NOMO-1 treated with DMSO at 0.1 percent for 48 hours (cell line): ENCODE measurements at regions not wholly inside any gene's neighbourhood (a gene's known extent, or its start where the extent isn't known, plus 50 kb on each side); places are given as distances from the start of the nearest gene placed in this dataset.
A peak's percentile ranks its signal among the peaks of the same experiment; 100 is the strongest.

Source experiments
- DNase-seq: peaks from one replicate; lab custom pipeline; 2025; ENCODE audit not compliant: unreplicated experiment; lab: John Stamatoyannopoulos, UW

DNA sequence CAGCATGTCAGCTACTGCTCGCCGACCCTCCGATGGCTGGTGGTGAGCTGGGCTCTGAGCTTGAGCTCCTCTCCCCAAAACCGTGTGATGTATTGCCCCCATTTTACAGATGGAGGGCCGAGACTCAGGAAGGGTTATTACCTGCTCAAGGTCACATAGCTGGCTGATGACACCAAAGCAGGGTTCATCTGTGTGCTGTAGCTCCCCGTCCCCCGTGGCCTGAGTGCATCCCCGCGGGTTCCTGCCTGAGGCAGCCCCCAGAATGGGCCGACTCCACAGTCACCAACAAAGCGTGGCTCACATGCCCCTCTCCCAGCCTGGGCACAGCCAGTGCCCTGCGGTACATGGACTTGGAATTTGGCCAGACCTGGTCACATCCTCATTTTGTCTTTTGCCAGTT lies 198.6 kb downstream of the TFCP2L1 start:
- no peak for DNase-seq

DNA sequence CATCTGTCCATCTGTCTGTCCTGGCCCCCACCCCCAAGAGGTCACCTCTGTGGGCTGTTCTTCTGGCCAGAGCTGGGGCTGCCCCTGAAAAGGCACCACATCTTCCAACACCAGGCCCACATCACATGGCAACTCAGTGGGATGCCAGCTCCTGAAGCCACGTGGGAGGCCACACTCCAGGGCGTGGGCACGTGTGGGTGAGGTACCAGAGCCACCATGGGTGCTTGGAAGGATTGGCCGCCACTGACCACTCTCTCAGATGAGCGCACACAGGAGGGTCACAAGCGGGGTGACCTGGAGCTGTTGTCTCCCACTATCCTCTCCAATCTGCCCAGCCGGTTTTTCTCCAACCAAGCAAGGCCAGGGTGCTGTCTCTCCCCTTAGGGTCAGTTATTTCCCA lies 197.9 kb downstream of the TFCP2L1 start:
- no peak for DNase-seq

DNA sequence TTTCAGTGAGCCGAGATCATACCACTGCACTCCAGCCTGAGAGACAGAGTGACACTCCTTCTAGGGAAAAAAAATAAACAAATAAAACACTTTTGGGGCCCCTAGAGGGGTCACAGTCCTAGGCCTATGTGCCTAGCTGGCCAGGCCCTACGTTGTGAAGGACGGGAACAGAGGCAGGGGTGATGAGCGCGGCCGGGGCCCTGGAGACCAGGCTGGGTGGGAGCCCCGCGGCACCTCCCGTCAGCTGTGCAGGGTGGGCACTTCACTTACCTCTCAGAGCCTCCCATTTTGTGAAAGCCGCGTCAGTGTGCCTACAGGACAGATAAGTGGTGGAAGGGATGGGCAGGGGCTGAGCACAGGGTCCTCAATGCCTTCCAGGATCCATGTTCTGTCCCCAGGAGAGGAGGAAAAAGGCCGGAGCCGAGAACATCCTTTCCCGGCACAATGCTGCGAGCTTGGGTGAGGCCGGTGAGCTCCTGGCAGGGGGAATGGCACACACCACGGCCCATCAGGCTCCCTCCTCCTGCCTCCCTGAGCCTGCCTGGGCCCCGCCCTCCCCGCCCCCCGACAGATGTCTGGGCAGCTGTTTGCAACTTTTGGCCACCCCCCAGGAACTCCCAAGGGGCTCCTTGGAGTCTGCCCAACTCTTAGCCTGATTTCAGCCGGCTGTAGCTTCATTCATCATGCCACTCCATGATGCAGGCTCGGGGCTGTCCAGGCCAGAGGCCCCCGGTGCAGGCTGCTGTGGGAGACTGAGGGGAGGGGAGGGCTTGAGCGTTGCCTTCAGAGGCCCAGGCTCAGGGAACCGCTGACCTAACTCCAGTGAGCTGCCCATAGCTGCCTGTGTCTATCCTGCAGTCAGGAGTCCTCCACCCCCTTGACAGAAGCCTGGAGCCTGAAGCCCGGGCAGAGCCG lies 196.5 kb downstream of the TFCP2L1 start:
- DNase-seq: no peak

DNA sequence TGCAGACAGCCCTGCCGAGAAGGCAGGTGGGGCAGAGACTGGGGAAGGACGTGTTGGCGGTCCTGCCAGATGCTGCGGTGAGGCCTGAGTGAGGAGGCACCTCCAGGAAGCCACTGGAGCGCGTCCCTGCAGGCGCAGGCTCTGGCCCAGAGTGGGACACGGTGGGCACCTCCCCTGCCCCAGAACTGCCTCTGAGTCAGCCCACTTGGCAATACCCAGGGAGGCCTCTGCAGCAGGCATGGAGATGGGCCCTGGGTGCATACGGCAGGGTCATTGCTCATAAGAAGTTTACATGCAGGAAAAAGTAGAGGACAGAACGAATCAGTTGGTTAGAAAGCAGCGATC lies 195.9 kb downstream of the TFCP2L1 start:
- DNase-seq: no peak

DNA sequence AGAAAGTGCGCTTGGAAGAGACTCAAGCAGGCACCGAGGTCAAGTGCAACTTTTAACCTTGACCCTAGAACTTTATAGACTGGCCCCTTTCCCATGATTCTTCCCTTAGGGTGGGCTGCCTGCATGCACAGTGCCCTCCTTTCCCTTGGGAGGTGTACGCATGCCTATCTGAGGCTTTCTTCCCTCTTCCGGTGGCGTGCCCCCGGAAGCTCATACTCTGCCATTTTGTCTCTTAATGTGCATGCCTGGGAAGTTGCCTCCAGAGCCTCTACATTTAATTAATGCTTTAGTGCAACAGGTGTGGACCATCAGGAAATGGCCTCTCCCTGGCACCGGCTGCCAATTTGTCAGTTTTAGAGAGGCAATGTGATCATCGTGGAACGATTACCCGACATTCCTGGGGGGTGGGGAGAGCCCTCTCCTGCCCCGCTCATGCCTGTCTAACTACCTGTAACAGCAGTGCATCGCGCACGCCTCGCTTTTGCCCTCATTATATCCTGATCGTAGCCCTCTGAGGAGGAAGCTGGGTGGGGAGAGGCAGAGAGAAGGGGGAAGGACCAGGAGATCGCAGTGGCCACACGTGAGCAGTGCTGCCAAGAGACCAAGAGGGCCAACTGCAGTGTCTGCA lies 194.8 kb downstream of the TFCP2L1 start:
- no peak for DNase-seq

DNA sequence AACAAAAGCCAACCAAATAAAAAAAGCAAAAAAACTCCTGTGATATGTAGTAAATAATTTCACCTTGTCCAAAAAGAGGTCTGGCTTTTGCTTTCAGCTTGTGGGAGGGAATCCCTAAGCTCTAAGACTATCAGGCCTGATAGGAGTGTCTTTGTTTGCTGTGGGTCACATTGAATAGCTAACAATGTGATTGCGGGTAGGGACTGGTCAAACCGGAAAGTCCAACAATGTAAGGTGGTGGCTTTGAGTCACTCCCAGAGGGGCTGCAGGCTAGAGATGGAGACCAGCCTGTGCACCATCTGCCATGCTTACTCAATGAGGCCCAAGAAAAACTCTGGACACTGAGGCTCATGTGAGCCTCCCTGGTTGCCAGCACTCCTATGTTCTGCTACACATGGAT lies 192.9 kb downstream of the TFCP2L1 start:
- DNase-seq: no peak

DNA sequence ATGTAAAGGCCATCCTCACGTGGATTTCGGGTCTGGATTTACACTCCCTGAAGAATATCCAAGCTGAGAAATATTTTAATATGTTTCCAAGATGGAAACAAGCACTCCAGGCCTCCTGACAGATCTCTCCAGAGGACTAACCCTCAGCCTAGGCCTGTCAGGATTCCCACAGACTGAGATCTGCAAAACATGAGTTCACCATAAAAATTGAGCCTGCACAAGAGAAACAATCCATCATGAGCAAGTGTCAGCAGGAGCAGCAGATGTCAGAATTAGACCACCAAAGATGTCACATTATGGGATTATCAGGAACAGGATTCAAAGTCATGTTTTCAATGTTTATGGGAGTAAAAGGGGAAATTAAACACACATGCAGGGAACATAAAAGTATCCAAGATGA lies 191.3 kb downstream of the TFCP2L1 start:
- DNase-seq: no peak

DNA sequence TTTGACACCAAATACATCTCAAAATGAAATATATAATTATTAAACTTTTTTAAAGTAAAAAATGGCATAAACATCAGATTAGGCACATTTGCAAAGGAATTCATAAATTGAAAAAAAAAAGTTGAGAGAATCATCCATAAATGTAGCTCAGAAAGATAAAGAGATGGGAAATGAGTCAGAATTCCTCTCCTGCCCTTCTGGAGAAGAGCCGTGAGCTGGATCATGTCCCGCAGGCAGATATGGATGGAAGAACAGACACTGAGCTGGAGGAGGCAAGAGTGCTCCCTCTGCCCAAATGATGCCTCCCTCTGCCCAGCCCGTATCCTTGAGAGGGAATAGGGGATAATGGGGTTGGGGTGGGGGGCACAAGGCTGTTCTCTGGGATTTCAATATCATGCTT lies 190.9 kb downstream of the TFCP2L1 start:
- DNase-seq: no peak

DNA sequence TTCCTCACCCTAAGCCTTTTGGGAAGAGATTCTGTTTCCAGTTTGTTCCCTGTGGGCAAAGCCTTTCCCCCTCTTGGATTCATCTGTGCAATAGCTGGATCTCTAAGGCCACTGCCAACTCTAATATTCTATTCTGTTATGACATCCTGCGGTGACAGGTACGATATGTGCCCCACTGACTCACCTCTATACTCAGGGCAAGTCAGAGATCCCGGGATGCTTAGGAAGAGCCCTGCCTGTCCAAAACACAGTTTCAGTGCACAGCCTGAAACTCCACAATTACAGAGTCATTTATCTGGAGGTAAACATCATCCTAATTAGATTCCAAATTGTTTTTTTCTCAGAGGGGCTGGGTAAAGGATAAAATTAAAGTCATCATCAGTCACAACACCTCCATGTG lies 190.2 kb downstream of the TFCP2L1 start:
- no peak for DNase-seq

DNA sequence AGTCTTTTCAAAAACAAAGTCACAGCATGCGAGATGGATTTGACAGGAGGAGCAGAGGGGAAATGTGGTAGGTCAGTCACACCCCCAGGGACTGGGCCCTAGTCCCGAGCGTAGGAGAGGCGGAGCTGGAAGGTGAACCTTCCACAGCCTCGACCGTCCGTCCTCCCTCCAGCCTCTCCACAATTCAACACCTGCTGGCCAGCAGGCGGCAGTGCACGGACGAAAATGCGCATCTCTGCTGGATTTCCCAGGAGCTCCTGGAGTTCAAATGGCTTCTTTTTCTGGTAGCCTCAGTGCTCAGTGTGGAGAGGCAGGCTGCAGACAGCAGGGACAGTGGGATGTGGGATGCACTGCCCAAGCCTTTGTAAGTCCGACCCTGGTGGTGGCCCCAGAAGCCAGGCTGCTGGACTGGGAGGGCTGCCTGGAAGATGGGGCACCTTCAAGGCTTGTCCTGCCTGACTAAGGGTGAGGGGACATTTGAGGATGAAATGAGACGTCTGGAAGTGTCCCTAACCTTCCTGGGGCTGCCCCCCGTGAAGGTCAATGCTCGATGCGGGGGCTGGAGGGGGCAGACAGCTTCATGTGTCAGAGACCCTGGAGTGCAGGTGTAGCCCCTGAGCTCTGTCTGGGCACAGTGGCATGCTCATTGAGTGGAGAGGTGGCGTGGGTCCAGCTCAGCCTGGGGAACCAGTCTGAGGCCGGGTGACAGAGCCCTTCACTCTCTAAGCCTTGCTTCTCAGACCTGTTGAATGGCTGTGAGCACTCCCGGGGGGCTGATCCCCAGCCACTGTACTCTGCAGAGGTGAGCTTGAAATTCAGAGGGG lies 189.5 kb downstream of the TFCP2L1 start:
- DNase-seq: peak; percentile 42

DNA sequence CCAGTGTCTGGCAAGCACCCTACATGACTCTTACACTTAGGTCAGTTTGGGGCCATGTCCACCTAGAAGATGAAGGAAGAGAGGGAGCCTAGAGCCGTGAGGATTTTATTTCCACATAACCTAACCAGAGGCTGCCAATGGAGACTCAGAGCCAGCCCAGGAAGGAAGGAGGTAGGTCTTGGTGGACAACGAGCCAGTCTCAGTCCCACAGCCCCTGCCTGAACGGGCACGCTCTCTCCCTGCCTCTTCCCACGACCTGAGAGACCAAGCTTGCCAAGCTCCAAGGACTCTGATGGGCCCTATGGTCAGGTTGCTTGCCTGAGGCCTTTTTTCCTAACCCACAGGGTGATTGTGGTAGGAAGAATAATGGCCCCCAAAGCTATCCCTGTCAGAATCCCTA lies 188.4 kb downstream of the TFCP2L1 start:
- no peak for DNase-seq

DNA sequence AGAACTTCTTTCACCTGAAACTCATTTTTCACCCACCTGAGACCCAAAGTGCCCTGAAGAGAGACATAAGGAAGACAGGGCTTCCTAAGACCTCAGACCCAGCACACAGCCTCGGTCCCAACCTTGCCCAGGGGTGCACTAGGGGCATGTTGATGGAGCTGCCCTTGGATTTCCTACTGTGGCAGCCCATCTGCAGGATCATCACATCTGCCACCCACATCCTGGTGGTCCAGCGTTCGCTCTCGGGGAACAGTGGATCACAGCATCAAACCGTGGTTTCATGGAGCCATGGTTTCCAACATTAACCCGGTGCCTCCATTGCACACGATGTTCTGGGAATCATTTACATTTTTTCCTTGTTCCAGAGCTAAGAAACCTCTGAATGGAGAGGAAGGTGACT lies 186.4 kb downstream of the TFCP2L1 start:
- no peak for DNase-seq

DNA sequence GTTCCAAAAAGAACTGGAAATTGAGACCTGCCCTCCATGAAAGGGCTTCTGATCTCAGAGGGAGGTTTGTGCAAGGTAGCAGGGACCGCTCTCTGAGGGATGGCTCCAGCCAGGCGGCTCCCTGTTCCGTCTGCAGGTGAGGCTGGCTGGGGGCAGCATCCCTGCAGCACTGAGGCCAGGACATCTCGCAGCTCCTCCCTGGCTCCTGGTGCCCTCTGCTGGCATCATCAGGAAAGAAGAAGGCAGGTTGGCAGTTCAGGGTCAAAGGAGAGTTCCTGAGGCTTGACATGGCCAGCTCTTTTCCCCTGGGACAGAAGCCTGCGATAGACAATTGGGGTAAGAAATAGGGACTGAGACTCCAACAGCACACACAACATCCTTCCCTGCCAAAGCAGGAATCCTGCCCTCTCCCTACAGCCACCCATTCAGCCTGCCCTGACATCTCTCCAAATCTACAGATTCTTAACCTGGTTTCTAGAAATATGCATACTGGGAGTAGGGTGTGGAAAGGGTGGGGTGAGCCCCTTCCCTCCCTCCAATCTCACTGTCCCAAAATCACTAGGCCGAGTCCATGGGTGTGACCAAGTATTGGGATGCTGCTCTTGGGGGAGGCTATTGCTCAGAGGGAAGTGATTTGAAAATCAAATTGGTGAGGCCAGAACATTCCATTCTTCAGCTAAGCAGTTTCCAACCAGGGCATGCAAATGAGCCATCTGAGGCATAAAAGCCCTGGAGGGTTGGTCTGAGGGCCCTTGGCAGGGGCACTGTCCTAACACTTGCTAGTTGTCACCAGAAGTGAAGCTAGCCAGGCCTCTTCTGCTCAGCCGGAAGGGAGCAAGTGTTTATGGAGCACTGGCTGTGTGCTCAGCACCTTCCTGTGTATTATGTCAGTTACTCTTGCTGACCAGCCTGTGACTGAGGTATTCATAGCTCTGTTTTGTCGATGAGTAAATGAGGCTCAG lies 185.4 kb downstream of the TFCP2L1 start:
- no peak for DNase-seq

DNA sequence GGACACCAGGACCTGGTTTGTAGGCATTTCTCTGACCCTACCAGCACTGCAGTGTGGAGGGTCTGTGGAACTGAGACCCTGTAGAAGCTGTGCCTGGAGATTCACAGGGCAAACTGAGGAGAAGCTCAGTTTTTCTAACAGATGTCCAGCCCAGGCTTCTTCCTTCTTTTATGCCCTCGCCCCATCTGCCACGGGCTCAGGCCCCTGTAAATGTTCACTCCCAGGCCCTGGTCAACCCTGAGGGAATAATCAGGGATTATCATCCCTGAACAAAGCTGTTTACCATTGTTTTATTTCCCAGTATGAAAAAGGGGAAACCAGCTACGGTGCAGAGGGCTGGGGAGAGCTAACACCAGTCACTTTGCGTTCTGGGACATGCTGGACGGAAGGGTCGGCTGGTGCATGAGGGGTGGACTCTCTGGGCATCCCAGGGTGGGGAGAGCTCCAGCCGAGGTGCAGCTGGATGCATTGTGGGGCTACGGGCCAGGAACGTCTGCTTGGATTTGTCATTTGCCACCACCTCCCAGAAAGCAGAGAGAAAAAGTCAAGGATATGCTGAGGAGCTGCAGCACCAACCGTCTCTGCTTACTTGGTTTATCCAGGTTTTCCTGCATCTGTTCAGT lies 183.8 kb downstream of the TFCP2L1 start:
- no peak for DNase-seq

DNA sequence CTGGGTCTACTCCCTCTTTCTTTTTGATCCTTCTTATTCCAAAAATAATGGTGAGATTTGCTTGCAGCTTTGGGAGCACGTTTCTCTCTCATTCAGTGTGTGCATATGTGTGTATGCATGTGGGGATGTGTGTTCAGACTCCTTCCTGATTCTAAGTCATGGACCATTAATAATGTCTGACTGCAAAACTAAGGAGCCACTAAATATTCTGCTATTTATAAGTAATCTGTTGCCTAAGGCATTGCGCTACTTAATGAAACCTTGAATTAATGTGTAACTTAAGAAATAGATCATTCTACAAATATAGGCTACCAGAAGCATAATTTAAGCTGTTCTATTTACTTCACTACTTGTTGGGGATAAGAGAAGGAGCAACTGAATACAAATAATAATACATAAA lies 182.1 kb downstream of the TFCP2L1 start:
- DNase-seq: no peak

DNA sequence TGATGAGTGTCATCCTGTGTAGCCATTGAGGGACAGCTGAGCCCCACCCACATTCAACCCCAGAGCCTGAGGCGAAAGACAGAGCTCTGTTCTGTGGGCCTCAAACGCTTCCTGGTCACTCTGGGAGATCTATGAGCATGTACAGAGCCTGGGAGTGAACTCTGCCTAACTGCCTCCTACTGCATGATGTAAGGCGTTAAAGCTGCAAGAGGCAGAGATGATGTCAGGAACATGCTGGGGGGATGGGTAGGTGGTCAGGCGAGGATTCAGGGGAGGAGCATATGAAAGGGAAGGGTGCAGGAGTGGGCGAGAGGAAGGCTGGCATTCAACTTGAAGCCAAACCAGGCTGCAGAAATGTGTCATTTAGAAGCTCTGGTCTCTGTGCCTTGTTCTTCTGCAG lies 181.0 kb downstream of the TFCP2L1 start:
- no peak for DNase-seq

DNA sequence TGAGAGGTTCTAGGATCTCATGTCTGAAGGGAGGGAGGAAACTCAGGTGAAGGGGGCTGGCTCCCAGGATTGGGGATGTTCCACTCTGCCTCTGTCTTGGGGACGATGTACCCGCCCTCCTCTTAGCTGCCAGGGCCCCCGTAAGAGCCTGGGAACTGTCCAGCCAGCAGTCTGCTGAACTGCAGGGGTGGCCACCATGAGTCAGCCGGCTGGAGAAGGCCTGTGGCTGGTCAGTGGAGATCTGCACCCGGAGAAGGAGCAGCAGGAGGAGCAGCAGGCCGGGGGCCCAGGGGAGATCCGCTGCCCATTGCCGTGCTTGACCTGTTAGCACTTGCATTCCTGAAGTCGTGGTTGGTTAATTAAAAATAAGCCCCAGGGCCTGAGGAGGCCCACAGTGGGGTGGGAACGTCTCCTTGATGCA lies 180.3 kb downstream of the TFCP2L1 start:
- DNase-seq: no peak

DNA sequence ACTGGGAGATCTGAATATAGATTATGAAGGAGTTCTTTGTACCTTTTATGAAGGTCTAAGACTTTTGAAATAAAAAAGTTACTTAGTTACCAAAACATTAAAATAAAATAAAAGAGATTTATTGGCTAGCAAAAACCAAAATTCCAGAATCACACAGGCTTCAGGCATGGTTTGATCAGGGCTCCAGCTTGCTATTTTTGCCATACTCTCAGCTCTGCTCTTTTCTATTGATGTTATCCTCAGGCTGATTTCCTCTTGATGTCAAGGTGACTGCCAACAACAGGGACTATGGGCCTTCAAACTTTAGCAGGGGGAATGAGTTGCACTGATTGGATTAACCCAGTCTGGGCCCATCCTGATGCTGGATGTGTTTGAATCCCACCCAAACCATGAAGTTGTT lies 174.1 kb downstream of the TFCP2L1 start:
- DNase-seq: no peak

DNA sequence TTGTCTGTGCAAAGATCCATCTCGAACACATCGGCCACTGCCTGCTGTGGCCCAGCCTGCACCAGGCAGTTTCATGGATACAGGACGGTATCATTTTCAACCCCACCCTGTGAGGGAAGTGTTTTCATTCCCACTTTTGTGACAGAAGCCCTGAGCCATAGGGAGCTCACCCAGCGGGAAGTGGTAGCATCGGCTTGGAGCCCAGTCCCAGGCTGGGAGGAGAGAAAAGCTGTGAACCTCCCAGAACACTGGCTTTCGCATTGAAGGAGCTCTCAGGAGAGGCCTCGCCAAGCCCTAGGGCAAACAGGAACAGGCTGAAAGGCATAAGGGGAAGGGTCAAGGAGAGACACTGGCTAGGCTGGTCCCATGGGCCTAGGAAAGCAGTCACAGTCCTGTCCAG lies 166.1 kb downstream of the TFCP2L1 start:
- DNase-seq: no peak

DNA sequence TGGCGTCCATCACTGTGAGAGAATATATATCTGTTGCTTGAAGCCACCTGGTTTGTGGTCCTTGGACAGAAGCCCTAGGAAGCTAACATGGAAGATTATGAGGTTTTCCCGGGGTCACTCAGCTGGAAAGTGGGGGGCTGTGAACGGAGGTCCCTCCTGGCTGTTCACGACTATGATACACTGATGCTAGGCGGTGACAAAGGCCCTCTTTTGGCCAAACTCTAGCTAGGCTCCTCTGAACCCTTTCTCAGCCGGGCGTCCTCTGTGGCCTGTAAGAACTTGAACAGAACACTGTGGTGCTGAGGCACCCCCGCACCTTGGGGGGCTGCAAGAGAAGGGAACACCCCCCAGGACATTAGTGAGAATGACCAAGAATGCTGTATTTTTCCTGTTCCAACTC lies 164.6 kb downstream of the TFCP2L1 start:
- no peak for DNase-seq
